A673 (cell line): ENCODE measurements at regions not wholly inside any gene's neighbourhood (a gene's known extent, or its start where the extent isn't known, plus 50 kb on each side); places are given as distances from the start of the nearest gene placed in this dataset.

Source experiments
- EZH2 ChIP-seq: fragments of 200-600 bp; sonication (generic); IDR thresholded peaks from 2 replicates; pipeline ENCODE4 v1.6.1; 2017; ENCODE audit warnings: borderline replicate concordance, low read depth, mild to moderate bottlenecking, mixed read lengths, antibody characterized with exemption, low read length; ENCODE audit not compliant: poor library complexity, severe bottlenecking
- TF ChIP-seq, protein P1 (sequence below): fragments of 300-800, 200-600 bp; sonication (generic); conservative IDR thresholded peaks from 2 replicates; pipeline ENCODE4 v1.5.1; 2017; ENCODE audit warnings: low read depth, mild to moderate bottlenecking, antibody characterized with exemption, low read length, moderate library complexity, mixed read lengths

DNA sequence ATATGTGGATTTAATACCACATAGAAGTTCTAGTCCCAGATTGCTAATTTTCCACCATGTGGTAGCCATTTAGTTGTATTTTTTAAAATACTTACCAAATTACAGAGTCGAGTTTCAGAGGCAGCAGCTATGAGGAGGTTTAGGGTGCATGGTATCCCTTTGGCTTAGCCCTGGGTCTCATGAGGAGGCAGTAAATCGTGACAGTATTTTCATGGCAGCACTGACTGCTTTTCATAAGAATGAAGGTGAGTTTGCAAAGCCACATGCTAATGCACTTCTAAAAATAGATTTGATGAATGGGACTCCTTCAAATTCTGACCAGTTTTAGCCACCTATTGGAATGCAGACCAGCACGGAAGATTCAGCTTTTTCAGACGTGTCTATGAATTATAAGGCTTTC is 114.0 kb upstream of the FRG1 start:
- TF ChIP-seq, protein P1, sequence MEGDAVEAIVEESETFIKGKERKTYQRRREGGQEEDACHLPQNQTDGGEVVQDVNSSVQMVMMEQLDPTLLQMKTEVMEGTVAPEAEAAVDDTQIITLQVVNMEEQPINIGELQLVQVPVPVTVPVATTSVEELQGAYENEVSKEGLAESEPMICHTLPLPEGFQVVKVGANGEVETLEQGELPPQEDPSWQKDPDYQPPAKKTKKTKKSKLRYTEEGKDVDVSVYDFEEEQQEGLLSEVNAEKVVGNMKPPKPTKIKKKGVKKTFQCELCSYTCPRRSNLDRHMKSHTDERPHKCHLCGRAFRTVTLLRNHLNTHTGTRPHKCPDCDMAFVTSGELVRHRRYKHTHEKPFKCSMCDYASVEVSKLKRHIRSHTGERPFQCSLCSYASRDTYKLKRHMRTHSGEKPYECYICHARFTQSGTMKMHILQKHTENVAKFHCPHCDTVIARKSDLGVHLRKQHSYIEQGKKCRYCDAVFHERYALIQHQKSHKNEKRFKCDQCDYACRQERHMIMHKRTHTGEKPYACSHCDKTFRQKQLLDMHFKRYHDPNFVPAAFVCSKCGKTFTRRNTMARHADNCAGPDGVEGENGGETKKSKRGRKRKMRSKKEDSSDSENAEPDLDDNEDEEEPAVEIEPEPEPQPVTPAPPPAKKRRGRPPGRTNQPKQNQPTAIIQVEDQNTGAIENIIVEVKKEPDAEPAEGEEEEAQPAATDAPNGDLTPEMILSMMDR = no peak
- no peak for TF ChIP-seq EZH2
